Islet precursor cell (in vitro differentiated cells): ENCODE measurements at regions not wholly inside any gene's neighbourhood (a gene's known extent, or its start where the extent isn't known, plus 50 kb on each side); places are given as distances from the start of the nearest gene placed in this dataset.

Source experiments
- DNase-seq: peaks from one replicate; pipeline ENCODE4 v3.0.0-alpha.2; 2018

- DNase-seq: no peak
These were observed 105.5 kb upstream of the CPLX2 start for GRCh38 chr5:175765858-175766257.

GRCh38 chr5:175766963-175767362, 104.4 kb upstream of the CPLX2 start:
- no peak for DNase-seq

- peak; percentile 53 for DNase-seq
These were observed 98.4 kb upstream of the CPLX2 start for GRCh38 chr5:175772747-175773533.

- no peak for DNase-seq
These were observed 97.8 kb upstream of the CPLX2 start for GRCh38 chr5:175773534-175774070.

GRCh38 chr5:175775416-175775815, 96.0 kb upstream of the CPLX2 start:
- no peak for DNase-seq

- no peak for DNase-seq
These were observed 92.4 kb upstream of the CPLX2 start for GRCh38 chr5:175778951-175779503.

GRCh38 chr5:175783739-175784138, 87.6 kb upstream of the CPLX2 start:
- no peak for DNase-seq

GRCh38 chr5:175784230-175784629, 87.1 kb upstream of the CPLX2 start:
- DNase-seq: no peak

- no peak for DNase-seq
These were observed 85.7 kb upstream of the CPLX2 start for GRCh38 chr5:175785681-175786080.

GRCh38 chr5:175788155-175788787, 83.1 kb upstream of the CPLX2 start:
- peak; percentile 54 for DNase-seq

- DNase-seq: no peak
These were observed 81.7 kb upstream of the CPLX2 start for GRCh38 chr5:175789670-175790069.

GRCh38 chr5:175790796-175791195, 80.6 kb upstream of the CPLX2 start:
- DNase-seq: no peak

- no peak for DNase-seq
These were observed 75.4 kb upstream of the CPLX2 start for GRCh38 chr5:175795959-175796358.

GRCh38 chr5:175796536-175797499, 74.6 kb upstream of the CPLX2 start:
- peak; percentile 95 for DNase-seq

- DNase-seq: peak; percentile 72
These were observed 73.8 kb upstream of the CPLX2 start for GRCh38 chr5:175797521-175798038.

GRCh38 chr5:175798626-175799025, 72.8 kb upstream of the CPLX2 start:
- DNase-seq: no peak

- DNase-seq: no peak
These were observed 70.7 kb upstream of the CPLX2 start for GRCh38 chr5:175800656-175801081.

GRCh38 chr5:175802361-175802760, 69.0 kb upstream of the CPLX2 start:
- DNase-seq: peak; percentile 66

GRCh38 chr5:175803254-175803653, 68.1 kb upstream of the CPLX2 start:
- no peak for DNase-seq

GRCh38 chr5:175803736-175804454, 67.5 kb upstream of the CPLX2 start:
- no peak for DNase-seq

- no peak for DNase-seq
These were observed 65.9 kb upstream of the CPLX2 start for GRCh38 chr5:175805256-175806011.
